ENCODE measurements at regions not wholly inside any gene's neighbourhood (a gene's known extent, or its start where the extent isn't known, plus 50 kb on each side); places are given as distances from the start of the nearest gene placed in this dataset.

DNA sequence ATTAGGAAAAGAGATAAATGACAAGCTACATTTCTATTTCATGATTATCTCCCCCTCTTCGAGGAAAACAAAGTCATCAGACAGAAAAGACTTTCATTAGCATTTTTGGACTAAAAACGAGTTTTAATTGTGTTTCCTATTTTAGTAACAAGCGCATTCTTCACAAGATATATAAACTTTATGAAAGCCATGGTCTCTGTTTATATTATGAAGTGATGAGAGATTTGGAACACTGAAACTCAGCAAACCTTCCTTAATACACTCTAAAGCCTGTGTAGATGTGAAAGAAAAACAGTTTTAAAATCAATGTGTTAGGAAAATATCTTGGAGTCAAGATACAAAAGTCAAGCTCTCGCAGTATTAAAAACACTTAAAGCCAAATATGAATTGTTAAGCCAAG, 539.1 kb downstream of the LRFN5 start:
- Mint-ChIP-seq H3K4me1 (ENCODE audit: low read depth) (no peaks in the 10 kb centered on the region), H3K27ac (no peak overlapping the region), H3K4me3 (no peak overlapping the region), H3K27me3 (no peaks in the 10 kb centered on the region), H3K9me3 (no peaks in the 10 kb centered on the region), H3K36me3 (ENCODE audit: low read depth) (no peaks in the 10 kb centered on the region)
- intact Hi-C loops (cut with micrococcal nuclease), result no loop called here

DNA sequence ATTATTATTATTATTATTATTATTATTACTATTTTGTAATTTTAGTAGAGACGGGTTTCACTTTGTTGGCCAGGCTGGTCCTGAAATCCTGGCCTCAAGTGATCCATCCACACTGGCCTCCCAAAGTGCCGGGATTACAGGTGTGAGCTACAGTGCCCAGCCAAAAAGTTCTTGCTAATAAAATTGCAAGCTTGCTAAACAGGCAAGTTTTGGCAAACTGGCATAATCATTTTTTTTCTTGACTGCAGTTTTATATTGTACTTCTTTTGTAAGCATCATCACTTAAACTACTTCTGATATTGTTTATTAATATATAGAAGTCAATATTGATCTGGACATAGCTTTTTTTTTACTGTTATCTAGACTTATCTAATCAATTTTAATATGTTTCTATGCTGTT, 536.4 kb downstream of the LRFN5 start:
- H3K4me1 Mint-ChIP-seq (ENCODE audit: low read depth), result no peaks in the 10 kb centered on the region
- intact Hi-C loops (cut with micrococcal nuclease), result no loop called here
- no peak overlapping the region for H3K27ac Mint-ChIP-seq
- H3K4me3 Mint-ChIP-seq, result no peak overlapping the region
- H3K27me3 Mint-ChIP-seq, result no peaks in the 10 kb centered on the region
- H3K36me3 Mint-ChIP-seq (ENCODE audit: low read depth), result no peaks in the 10 kb centered on the region
- H3K9me3 Mint-ChIP-seq, result no peaks in the 10 kb centered on the region

DNA sequence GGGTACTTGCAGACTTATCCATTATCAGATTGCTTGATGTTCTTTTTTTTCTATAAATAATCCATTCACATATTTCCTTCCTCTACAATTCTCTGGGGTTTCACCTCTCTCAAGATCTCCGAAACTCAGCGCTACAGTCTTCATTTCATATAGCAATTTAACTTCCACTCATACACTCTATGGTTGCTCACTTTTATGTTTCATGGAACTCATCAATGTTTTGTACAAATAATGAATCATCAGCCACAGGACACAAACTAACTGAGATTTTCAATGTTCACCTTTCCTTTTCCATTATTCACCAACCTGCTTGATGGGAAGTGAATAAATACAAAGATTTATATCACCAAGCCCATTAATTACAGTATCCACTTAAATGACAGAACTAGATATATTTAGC, 534.7 kb downstream of the LRFN5 start:
- Mint-ChIP-seq H3K4me3 (no peak overlapping the region), H3K27me3 (no peaks in the 10 kb centered on the region), H3K36me3 (ENCODE audit: low read depth) (no peaks in the 10 kb centered on the region), H3K4me1 (ENCODE audit: low read depth) (no peaks in the 10 kb centered on the region), H3K9me3 (no peaks in the 10 kb centered on the region), H3K27ac (no peak overlapping the region)
- intact Hi-C loops (cut with micrococcal nuclease), result no loop called here

DNA sequence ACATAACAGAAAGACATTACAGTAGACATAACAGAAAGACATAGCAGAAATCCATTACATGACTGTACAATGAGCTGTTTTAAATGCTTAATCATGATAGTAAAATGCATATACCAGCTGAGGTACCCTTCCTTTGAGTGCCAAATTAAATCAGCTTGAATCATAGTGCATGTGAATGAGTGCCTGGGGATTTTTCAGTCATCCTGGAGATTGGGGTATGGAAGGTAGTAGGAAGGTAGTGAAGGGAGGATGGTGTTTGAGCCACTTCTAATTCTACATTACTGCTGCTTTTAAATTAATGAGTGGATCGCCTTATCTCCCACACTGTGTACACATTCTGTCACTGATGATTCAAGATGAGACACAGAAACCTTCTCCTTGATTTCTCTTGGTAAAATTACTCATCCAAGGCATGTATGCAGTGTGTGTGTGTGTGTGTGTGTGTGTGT, 534.2 kb downstream of the LRFN5 start:
- intact Hi-C loops (cut with micrococcal nuclease), result no loop called here
- Mint-ChIP-seq H3K9me3 (no peaks in the 10 kb centered on the region), H3K27me3 (no peaks in the 10 kb centered on the region), H3K4me3 (no peak overlapping the region), H3K4me1 (ENCODE audit: low read depth) (no peaks in the 10 kb centered on the region), H3K27ac (no peak overlapping the region), H3K36me3 (ENCODE audit: low read depth) (no peaks in the 10 kb centered on the region)

DNA sequence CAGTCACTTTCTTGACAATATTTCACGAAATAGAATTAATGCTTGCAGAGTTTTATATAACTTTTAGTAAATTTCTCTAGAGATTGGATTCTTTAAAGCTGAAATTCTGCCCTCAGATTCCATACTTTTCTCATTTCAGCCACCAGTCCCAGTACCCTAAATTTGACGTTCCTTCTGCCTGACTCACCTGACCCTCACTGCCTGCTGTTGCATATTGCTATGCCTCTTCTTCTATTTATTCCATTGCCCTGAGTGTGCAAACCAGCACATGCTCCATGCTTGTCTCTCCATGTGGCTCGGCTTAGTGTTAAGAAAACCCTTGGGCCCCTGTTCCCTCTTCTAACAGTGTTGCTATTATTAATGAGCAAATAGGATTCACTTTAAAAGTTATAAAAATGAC, 533.3 kb downstream of the LRFN5 start:
- Mint-ChIP-seq H3K27ac (no peak overlapping the region), H3K4me3 (no peak overlapping the region), H3K36me3 (ENCODE audit: low read depth) (no peaks in the 10 kb centered on the region), H3K27me3 (no peaks in the 10 kb centered on the region), H3K9me3 (no peaks in the 10 kb centered on the region), H3K4me1 (ENCODE audit: low read depth) (no peaks in the 10 kb centered on the region)
- intact Hi-C loops (cut with micrococcal nuclease), result no loop called here

DNA sequence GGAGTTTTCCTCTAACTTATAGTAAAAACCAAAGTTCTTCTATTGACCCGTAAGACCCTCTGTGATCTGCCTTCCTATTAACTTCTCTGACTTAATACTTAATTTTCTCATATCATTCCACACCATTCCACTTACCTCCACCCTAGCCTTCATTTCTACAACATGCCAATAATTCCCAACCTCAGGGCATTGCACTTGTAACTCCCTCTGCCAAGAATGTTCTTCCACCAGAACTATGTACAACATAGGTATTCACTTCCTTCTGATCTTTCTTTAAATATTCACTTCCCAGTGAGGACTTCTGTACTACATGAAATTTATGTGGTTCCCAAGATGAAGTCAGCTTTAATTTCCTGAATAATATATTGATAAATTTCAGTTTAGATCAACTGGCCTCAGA, 531.7 kb downstream of the LRFN5 start:
- intact Hi-C loops (cut with micrococcal nuclease), result no loop called here
- Mint-ChIP-seq H3K4me1 (ENCODE audit: low read depth) (no peaks in the 10 kb centered on the region), H3K27ac (no peak overlapping the region), H3K9me3 (no peaks in the 10 kb centered on the region), H3K4me3 (no peak overlapping the region), H3K36me3 (ENCODE audit: low read depth) (no peaks in the 10 kb centered on the region), H3K27me3 (no peaks in the 10 kb centered on the region)

DNA sequence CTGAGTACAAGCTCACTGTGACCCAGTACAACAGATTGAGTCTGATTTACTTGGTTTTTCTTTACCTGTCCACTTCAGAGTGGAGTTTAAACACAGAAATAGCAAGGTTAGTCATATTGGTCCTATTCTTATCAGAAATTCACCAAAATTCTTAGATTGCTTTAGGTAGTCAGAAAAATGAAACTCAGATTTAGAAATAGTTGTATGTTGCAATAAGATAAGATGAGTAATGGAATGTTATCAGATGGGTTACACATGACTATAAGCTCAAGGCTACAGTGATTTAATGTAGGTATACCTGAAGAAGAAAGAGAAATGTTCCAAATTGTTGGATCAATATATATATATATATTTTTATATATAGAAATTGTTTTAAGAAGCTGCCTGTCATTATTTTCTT, 524.1 kb downstream of the LRFN5 start:
- Mint-ChIP-seq H3K4me3 (no peak overlapping the region), H3K4me1 (ENCODE audit: low read depth) (no peaks in the 10 kb centered on the region), H3K9me3 (peaks cover 7% of the 10 kb centered on the region), H3K27ac (no peak overlapping the region), H3K27me3 (no peaks in the 10 kb centered on the region), H3K36me3 (ENCODE audit: low read depth) (no peaks in the 10 kb centered on the region)
- intact Hi-C loops (cut with micrococcal nuclease), result no loop called here

DNA sequence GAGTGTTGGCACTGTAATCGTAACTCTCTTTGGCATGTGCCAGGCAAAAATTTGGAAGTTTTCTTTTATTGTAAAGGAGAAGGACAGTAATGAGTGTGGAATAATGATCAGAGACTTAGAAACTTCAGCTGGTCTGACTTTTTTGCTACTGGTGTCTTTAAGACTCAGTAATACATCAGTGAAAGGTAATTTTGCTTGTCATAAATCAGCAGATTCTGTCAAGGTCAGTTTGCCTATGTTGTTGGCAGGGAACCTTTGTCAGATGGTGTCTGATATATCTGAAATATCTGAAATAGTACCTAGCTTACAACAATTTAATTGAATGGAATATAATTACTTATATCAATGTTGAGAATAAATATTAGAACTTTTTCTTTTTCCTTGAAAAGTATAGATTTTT, 516.9 kb downstream of the LRFN5 start:
- H3K4me1 Mint-ChIP-seq (ENCODE audit: low read depth), result no peaks in the 10 kb centered on the region
- no peak overlapping the region for H3K4me3 Mint-ChIP-seq
- no peaks in the 10 kb centered on the region for H3K36me3 Mint-ChIP-seq (ENCODE audit: low read depth)
- intact Hi-C loops (cut with micrococcal nuclease), result no loop called here
- no peaks in the 10 kb centered on the region for H3K27me3 Mint-ChIP-seq
- H3K27ac Mint-ChIP-seq, result no peak overlapping the region
- peaks cover 7% of the 10 kb centered on the region for H3K9me3 Mint-ChIP-seq

DNA sequence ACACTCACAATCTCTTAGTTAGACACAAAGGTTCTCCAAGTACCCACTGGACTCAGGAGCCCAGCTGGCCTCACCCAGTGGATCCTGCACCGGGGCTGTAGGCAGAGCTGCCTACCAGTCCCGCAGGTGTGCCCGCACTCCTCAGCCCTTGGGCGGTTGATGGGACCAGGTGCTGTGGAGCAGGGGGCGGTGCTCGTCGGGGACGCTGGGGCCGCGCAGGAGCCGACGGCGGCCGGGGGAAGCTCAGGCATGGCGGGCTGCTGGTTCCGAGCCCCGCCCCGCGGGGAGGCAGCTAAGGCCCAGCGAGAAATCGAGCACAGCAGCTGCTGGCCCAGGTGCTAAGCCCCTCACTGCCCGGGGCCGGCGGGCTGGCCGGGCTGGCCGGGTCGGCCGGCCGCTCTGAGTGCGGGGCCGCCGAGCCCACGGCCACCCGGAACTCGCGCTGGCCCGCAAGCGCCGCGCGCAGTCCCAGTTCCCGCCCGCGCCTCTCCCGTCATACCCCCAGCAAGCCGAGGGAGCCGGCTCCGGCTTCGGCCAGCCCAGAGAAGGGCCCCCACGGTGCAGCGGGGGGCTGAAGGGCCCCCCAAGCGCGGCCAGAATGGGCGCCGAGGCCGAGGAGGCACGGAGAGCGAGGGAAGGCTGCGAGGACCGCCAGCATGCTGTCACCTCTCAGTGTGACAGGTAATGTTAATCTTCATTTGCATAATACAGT, 506.8 kb downstream of the LRFN5 start:
- Mint-ChIP-seq H3K4me1 (ENCODE audit: low read depth) (no peaks in the 10 kb centered on the region), H3K4me3 (no peak overlapping the region), H3K9me3 (peaks cover 8% of the 10 kb centered on the region), H3K36me3 (ENCODE audit: low read depth) (no peaks in the 10 kb centered on the region), H3K27ac (no peak overlapping the region), H3K27me3 (no peaks in the 10 kb centered on the region)
- intact Hi-C loops (cut with micrococcal nuclease), result no loop called here

DNA sequence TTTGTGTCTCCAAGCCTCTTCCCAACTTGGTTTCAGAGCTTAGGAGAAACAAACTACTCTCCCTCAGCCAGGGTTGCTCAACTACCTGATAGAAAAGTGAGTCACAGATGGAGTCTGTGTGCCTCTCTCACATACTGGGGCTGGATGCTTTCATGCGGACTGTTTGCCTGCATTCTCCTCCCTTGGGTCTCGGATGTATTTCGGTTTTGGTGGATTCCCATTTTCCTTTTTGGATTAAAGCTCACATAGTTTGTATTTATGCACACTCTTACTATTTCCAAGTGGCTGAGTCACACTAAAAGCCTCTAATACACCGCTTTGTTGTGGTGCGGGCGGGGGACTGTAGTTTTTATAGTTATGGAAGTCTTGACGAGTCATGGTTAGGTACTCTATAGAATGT, 505.4 kb downstream of the LRFN5 start:
- no peaks in the 10 kb centered on the region for H3K4me1 Mint-ChIP-seq (ENCODE audit: low read depth)
- no peak overlapping the region for H3K4me3 Mint-ChIP-seq
- intact Hi-C loops (cut with micrococcal nuclease), result no loop called here
- H3K27ac Mint-ChIP-seq, result no peak overlapping the region
- H3K27me3 Mint-ChIP-seq, result no peaks in the 10 kb centered on the region
- H3K9me3 Mint-ChIP-seq, result peaks cover 8% of the 10 kb centered on the region
- H3K36me3 Mint-ChIP-seq (ENCODE audit: low read depth), result no peaks in the 10 kb centered on the region

DNA sequence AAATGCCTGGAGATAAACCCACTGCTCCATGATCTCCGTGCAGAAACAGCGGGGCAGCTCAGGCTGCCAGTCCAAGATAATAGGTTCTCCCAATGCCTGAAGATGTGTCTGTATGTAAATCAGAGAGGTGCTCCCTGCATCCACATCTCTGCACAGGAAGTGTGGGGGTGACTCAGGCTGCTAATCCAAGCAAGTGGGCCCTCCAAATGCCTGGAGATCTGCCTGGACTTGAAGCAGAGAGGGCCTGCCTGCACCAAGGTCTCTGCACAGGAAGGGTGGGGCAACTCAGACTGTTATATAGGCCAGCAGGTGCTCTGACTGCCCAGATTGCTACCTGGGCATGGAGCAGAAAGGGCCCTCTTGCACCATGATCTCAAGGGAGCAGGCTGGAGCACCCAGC, 504.7 kb downstream of the LRFN5 start:
- intact Hi-C loops (cut with micrococcal nuclease), result no loop called here
- Mint-ChIP-seq H3K9me3 (peaks cover 8% of the 10 kb centered on the region), H3K27ac (no peak overlapping the region), H3K4me1 (ENCODE audit: low read depth) (no peaks in the 10 kb centered on the region), H3K4me3 (no peak overlapping the region), H3K36me3 (ENCODE audit: low read depth) (no peaks in the 10 kb centered on the region), H3K27me3 (no peaks in the 10 kb centered on the region)

DNA sequence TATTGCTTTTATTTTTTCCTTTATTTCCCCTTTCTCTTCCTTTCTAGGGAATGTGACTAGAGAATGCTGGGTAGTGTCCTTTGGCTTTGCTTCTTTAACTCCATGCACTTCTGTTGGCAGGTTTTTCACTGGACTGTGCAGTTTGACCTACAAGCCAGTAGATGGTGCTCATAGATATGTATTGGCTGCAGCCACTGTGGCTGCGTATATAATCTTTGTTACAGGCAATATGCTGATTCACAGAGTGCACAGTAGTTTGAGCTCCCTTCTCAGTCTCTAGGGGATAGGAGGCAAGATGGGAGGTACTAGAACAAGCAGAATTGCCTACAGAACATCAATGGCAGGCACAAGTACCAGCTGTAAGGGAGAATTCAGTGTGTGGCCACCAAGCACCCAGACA, 503.5 kb downstream of the LRFN5 start:
- Mint-ChIP-seq H3K4me3 (no peak overlapping the region), H3K27me3 (no peaks in the 10 kb centered on the region), H3K4me1 (ENCODE audit: low read depth) (no peaks in the 10 kb centered on the region), H3K36me3 (ENCODE audit: low read depth) (no peaks in the 10 kb centered on the region), H3K27ac (no peak overlapping the region), H3K9me3 (peaks cover 8% of the 10 kb centered on the region)
- intact Hi-C loops (cut with micrococcal nuclease), result no loop called here

DNA sequence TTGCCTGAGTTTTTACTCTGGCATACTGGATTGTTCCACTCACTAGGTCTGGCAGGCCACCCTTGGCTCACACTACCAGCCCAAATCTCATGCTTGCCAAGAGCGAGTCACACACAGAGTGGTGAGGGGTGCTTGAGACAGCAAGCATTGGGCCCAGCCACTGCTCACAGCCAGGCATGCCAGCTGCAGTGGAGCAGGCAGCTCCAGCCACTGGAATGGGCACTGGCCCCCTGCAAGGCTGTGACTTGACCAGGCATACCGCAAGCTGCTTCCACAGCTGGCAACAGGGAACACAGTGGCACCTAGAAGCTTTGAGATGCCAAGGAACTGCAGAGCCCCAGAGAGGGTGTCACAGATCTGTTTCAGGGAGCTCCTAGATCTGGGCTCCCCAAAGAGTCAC, 488.5 kb downstream of the LRFN5 start:
- no peak overlapping the region for H3K4me3 Mint-ChIP-seq
- H3K36me3 Mint-ChIP-seq (ENCODE audit: low read depth), result no peaks in the 10 kb centered on the region
- peaks cover 9% of the 10 kb centered on the region for H3K9me3 Mint-ChIP-seq
- H3K27me3 Mint-ChIP-seq, result no peaks in the 10 kb centered on the region
- H3K27ac Mint-ChIP-seq, result no peak overlapping the region
- no peaks in the 10 kb centered on the region for H3K4me1 Mint-ChIP-seq (ENCODE audit: low read depth)
- intact Hi-C loops (cut with micrococcal nuclease), result no loop called here

DNA sequence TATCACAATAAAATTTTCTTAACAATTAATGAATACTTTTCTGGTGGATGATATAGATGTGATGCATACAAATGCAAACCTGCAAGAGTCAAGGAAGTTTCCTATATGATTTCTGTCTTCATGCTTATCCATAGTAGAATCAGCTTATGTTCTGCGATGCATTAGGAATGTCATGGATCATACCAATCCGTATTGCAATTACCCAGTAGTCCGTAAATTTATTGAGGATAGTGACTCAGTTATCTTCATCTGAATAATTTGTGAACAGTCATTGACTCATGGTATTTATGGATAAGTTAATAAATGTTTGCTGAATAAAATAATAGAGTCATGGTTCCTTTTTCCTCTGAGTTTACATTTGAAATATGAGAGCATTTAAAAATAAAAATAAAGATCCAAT, 483.4 kb downstream of the LRFN5 start:
- Mint-ChIP-seq H3K27me3 (no peaks in the 10 kb centered on the region), H3K36me3 (ENCODE audit: low read depth) (no peaks in the 10 kb centered on the region), H3K4me3 (no peak overlapping the region), H3K27ac (no peak overlapping the region), H3K4me1 (ENCODE audit: low read depth) (no peaks in the 10 kb centered on the region), H3K9me3 (peaks cover 23% of the 10 kb centered on the region)
- intact Hi-C loops (cut with micrococcal nuclease), result no loop called here

DNA sequence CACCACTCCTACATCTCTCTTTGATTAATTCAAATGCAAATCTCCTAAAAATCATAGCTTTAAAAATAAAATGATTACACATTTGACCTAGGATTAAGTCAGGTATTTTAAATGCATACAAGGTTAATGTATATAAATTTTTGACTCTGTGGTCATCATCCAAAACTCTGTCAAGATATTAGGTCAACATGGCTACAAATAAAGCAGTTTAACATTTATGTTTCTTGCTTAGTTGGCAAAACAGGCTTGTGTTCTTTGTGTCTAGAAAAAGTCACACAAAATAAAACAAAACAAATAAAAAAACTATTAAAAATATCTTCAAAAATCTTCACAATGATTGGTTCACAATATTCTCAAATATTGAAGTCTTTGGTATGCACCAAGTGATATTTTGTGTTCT, 473.2 kb downstream of the LRFN5 start:
- Mint-ChIP-seq H3K27ac (no peak overlapping the region), H3K4me3 (no peak overlapping the region), H3K4me1 (ENCODE audit: low read depth) (no peaks in the 10 kb centered on the region), H3K9me3 (peaks cover 5% of the 10 kb centered on the region), H3K27me3 (no peaks in the 10 kb centered on the region), H3K36me3 (ENCODE audit: low read depth) (no peaks in the 10 kb centered on the region)
- intact Hi-C loops (cut with micrococcal nuclease), result no loop called here

Measured in dendritic cell treated with granulocyte-macrophage colony-stimulating factor and Interleukin-4, amounts not matched to agents 40 ng/mL and 50 ng/mL, for 4 days (primary cell).